ENCODE measurements at regions not wholly inside any gene's neighbourhood (a gene's known extent, or its start where the extent isn't known, plus 50 kb on each side); places are given as distances from the start of the nearest gene placed in this dataset.

DNA sequence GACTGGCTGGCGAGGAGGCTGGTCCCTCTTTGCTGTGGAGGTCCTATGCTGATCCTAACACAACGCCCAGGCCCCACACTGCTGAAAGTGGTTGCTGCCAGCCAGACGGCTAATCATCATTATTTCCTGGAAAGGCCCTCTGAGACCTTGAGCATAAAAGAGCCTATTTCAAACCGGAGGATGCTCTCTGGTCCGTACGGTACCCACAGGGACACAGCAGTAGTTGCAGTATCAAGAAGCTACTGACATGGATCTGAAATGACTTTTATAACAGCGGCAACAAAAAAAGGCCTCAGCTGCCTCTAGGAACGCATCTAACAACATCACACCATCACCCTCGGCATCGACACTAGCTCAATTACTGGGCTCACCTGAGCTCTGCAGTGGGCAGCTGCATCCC lies 59.1 kb upstream of the FOXB1 start (continued):
- TF ChIP-seq FUBP1 (CRISPR knock-in tag; IDR thresholded peaks at IDR 0.05; ENCODE audit: borderline replicate concordance): no peak
- TF ChIP-seq UBTF (CRISPR knock-in tag; IDR thresholded peaks at IDR 0.05): no peak
- TF ChIP-seq ZSCAN31 (CRISPR knock-in tag; IDR thresholded peaks at IDR 0.05; ENCODE audit: low read depth): no peak
- TF ChIP-seq, protein P1, sequence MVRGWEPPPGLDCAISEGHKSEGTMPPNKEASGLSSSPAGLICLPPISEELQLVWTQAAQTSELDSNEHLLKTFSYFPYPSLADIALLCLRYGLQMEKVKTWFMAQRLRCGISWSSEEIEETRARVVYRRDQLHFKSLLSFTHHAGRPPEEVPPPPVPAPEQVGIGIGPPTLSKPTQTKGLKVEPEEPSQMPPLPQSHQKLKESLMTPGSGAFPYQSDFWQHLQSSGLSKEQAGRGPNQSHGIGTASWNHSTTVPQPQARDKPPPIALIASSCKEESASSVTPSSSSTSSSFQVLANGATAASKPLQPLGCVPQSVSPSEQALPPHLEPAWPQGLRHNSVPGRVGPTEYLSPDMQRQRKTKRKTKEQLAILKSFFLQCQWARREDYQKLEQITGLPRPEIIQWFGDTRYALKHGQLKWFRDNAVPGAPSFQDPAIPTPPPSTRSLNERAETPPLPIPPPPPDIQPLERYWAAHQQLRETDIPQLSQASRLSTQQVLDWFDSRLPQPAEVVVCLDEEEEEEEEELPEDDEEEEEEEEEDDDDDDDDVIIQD (CRISPR knock-in tag; IDR thresholded peaks at IDR 0.05; ENCODE audit: low read depth): no peak
- TF ChIP-seq NFIB (CRISPR knock-in tag; IDR thresholded peaks at IDR 0.05; ENCODE audit: borderline replicate concordance): no peak
- no peak for TF ChIP-seq MAZ (IDR thresholded peaks at IDR 0.05; ENCODE audit: borderline replicate concordance, low read depth, low read length)
- TF ChIP-seq MAZ (CRISPR knock-in tag; IDR thresholded peaks at IDR 0.05; ENCODE audit: low read depth): no peak
- TF ChIP-seq ZNF558 (CRISPR knock-in tag; IDR thresholded peaks at IDR 0.05; ENCODE audit: borderline replicate concordance): no peak
- no peak for TF ChIP-seq CENPX (CRISPR knock-in tag; IDR thresholded peaks at IDR 0.05)
- no peak for TF ChIP-seq ZFX (CRISPR knock-in tag; IDR thresholded peaks at IDR 0.05; ENCODE audit: low read depth)
- no peak for TF ChIP-seq CBX2 (IDR thresholded peaks at IDR 0.05; ENCODE audit: low read depth, low read length)
- no peak for TF ChIP-seq CBX2 (CRISPR knock-in tag; IDR thresholded peaks at IDR 0.05; ENCODE audit: low read depth)
